Fibroblast of villous mesenchyme (primary cell): ENCODE measurements at regions not wholly inside any gene's neighbourhood (a gene's known extent, or its start where the extent isn't known, plus 50 kb on each side); places are given as distances from the start of the nearest gene placed in this dataset.

Experiments used
- DNase-seq: peaks from one replicate; pipeline ENCODE4 v3.0.0-alpha.2; 2010; ENCODE audit warnings: low read depth
- H3K4me3 ChIP-seq: 2 replicates; pipeline ENCODE4 v1.5.1; 2011; ENCODE audit warnings: low read depth, mild to moderate bottlenecking, low read length
- CTCF ChIP-seq: IDR thresholded peaks from 2 replicates; pipeline ENCODE4 v1.5.1; 2012; ENCODE audit warnings: low read depth, mild to moderate bottlenecking, low read length; ENCODE audit not compliant: insufficient read depth

DNA sequence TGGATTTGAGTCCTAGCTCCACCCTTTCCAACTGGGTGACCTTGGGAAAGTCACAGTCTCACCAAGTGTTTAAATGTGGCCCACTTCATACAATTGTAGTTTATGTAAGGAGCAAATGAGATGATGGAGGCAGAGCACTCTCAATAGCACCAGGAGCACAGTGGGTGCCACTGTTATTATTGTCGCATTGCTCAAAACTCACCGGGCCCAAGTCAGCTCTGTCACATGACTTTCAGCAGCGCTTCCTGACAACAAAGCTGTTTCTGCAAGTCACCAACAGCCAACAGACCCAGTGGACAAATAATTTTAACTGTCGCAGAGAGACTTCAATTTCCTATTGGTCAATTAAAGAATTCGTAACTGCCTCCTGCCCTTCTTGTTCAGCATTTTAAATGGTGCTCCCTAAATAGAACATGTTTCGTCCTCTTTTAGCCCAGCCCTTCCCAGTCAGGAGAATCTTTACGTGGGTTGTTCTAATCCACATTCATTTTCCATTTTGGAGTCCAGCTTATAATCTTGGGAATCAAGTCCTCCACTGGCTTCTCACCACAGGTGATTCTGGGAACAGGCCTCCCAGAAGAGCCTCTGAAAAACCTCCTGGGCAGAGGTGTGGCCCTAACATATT lies 415.6 kb upstream of the NPVF start:
- no peak overlapping the region for H3K4me3 ChIP-seq
- TF ChIP-seq CTCF = no peak

GRCh38 chr7:25646726-25647413 lies 418.6 kb upstream of the NPVF start:
- TF ChIP-seq CTCF = no peak
- no peak for DNase-seq
- H3K4me3 ChIP-seq = no peak overlapping the region

More for the DNA sequence above, 415.6 kb upstream of the NPVF start:
- no peak for DNase-seq

DNA sequence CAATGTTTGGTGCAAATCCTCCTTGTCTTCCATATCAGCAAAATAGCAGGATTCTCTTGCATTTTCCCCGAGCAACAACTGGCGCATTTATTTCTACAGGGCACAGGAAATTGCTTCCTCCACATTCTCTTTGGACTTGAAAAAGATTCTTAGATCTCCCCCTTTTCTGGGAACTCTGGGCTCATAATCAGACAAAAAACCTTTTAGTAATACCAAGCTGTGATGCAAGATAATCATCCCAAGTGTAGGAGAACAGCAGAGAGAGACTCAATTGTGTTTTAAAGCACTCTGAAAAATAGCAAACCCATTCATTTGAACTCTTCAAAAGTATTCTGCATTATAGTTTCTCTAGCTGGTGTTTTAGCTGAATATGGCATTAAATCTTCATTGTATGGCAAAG lies 419.6 kb upstream of the NPVF start:
- no peak for DNase-seq
- no peak for TF ChIP-seq CTCF
- H3K4me3 ChIP-seq = no peak overlapping the region

DNA sequence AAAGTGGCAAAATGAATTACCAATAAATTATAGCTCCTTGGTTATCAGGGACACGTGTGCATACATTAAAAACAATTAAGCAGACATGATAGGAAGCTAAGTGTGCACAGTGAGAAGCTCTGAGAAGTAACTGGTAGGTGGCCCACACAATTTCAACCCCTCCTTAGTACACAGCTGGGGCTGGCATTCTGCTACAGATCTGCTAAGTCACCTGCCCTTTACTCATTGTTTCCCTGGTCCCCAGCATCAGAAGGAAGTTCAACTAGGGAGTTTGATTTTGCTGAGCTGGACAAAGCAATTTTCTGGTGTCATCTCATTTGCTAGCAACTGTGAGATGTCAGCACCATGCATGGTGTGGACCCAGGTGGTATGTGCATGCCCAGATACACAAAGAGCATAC lies 424.1 kb upstream of the NPVF start:
- TF ChIP-seq CTCF = no peak
- no peak for DNase-seq
- H3K4me3 ChIP-seq = no peak overlapping the region

GRCh38 chr7:25653384-25653783 lies 425.1 kb upstream of the NPVF start:
- DNase-seq = no peak
- H3K4me3 ChIP-seq = no peak overlapping the region
- TF ChIP-seq CTCF = no peak

DNA sequence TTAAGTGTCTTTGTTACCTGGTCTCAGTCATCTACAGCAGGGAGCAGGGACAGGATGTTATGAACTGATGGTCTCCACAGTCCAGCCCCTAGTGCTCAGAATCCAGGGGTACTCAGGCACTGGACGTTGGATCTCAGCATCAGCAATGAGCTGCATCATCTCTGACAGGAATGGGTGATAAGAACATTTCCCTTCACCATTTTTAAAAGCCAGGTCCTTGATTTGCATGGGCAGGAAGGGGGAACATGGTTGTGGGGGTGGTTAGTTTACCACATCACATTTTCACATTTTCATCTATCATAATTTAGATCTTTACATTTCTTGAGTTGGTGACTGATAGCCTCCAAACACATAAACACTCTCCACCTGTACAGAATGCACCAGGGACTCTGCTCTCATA lies 427.8 kb upstream of the NPVF start:
- H3K4me3 ChIP-seq = no peak overlapping the region
- no peak for TF ChIP-seq CTCF
- DNase-seq = no peak
